ENCODE measurements at regions not wholly inside any gene's neighbourhood (a gene's known extent, or its start where the extent isn't known, plus 50 kb on each side); places are given as distances from the start of the nearest gene placed in this dataset.

DNA sequence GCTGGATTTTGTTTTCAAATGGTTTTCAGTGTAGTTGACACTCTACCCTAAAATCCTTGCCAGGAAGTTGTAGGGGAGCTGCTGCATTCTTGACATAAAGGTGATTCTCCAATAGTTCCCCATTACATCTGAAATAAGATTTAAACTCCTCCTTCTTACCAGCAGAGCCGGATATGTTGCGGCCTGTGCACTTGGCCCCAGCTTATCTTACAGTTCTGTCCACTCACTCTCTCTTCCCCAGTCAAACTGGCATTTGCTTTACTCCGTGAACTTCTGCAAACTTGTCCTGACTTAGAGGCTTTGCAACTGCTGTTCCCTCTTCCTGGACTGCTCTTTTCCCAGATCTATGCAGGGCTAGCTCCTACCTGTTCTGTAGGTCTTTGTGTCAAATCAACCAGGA is 929.5 kb downstream of the VRK1 start:
- no peaks in the 10 kb centered on the region for H3K9me3 ChIP-seq (ENCODE audit: control insufficient read depth, low read depth, low read length)
- no peaks in the 10 kb centered on the region for H3K4me1 ChIP-seq (ENCODE audit: control insufficient read depth, insufficient read depth, low read length)
- no peak overlapping the region for H3K4me3 ChIP-seq (ENCODE audit: low read length)
- no peaks in the 10 kb centered on the region for H3K27me3 ChIP-seq (ENCODE audit: control insufficient read depth, insufficient read depth, low read length)
- no peak for DNase-seq
- no peak overlapping the region for H3K27ac ChIP-seq (ENCODE audit: low read length)
- no peaks in the 10 kb centered on the region for H3K36me3 ChIP-seq (ENCODE audit: control insufficient read depth, insufficient read depth, low read length)
- WGBS (ENCODE audit: insufficient coverage, low lambda C conversion rate), result 82% methylated on average over 2 of the region's 3 CpGs

DNA sequence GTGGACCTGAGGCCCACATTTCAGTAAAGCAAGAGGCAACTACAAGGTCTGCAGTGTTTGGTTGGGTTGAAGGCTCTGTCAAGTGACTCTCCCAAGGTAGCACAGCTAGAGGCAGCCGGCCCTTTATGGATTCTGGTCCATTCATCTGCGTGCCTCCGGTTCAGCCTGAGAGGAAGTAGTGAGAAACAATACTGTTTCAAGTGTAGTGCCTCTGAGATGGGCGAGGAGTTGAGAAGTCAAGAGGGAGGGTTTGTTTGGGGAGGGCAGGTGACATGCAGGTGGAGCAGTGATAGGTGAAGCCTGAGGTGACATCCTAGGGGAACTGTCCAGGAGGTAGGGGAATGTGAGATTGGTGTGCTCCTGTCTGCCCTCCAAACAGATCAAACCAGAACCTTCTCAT is 933.5 kb downstream of the VRK1 start:
- H3K36me3 ChIP-seq (ENCODE audit: control insufficient read depth, insufficient read depth, low read length), result no peaks in the 10 kb centered on the region
- H3K27ac ChIP-seq (ENCODE audit: low read length), result no peak overlapping the region
- no peak for DNase-seq
- no CpG with 5 or more reads among the region's 4 CpGs for WGBS (ENCODE audit: insufficient coverage, low lambda C conversion rate)
- no peaks in the 10 kb centered on the region for H3K4me1 ChIP-seq (ENCODE audit: control insufficient read depth, insufficient read depth, low read length)
- no peaks in the 10 kb centered on the region for H3K9me3 ChIP-seq (ENCODE audit: control insufficient read depth, low read depth, low read length)
- H3K27me3 ChIP-seq (ENCODE audit: control insufficient read depth, insufficient read depth, low read length), result no peaks in the 10 kb centered on the region
- no peak overlapping the region for H3K4me3 ChIP-seq (ENCODE audit: low read length)

DNA sequence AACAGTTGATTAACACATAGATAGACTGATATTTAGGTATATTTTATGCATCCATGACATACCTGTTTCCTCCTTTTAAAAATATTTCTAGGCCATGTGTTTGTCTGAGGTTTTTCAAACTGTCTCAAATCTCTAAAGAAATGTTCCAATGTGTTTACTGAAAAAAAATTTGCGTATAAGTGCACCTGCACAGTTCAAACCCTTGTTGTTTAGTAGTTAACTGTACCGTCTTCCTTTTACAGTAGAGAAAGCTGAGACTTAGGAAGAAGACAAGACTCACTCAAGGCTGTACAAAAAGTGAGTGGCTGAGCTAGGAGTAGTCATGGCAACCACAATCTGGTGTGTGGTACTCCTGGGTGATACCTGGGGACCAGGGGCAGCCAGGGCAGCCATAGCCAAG is 934.6 kb downstream of the VRK1 start:
- no peak for DNase-seq
- H3K36me3 ChIP-seq (ENCODE audit: control insufficient read depth, insufficient read depth, low read length), result no peaks in the 10 kb centered on the region
- WGBS (ENCODE audit: insufficient coverage, low lambda C conversion rate), result no CpG with 5 or more reads among the region's 2 CpGs
- H3K27ac ChIP-seq (ENCODE audit: low read length), result no peak overlapping the region
- no peaks in the 10 kb centered on the region for H3K27me3 ChIP-seq (ENCODE audit: control insufficient read depth, insufficient read depth, low read length)
- no peaks in the 10 kb centered on the region for H3K4me1 ChIP-seq (ENCODE audit: control insufficient read depth, insufficient read depth, low read length)
- H3K4me3 ChIP-seq (ENCODE audit: low read length), result no peak overlapping the region
- no peaks in the 10 kb centered on the region for H3K9me3 ChIP-seq (ENCODE audit: control insufficient read depth, low read depth, low read length)

DNA sequence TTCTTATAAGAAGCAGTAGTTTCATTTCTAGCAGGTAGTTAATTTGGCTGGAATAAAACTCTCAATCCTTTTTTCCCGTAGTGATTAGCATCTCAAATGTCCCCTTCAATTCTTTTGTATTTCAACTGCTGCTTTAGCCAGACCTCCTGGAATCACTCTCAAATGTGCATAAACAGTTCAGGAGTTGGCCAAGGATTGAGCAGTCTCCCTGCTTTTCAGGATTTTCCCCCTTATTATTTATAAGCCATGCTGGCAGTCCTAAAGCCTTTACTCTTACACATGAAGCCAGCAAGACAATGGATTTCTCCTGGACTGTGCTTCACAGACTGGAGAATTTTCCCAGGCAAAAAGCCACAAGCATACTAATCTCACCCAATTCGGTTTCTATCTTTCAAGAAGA is 950.1 kb downstream of the VRK1 start:
- Histone ChIP-seq H3K27ac (ENCODE audit: low read length) (no peak overlapping the region), H3K27me3 (ENCODE audit: control insufficient read depth, insufficient read depth, low read length) (no peaks in the 10 kb centered on the region), H3K36me3 (ENCODE audit: control insufficient read depth, insufficient read depth, low read length) (no peaks in the 10 kb centered on the region), H3K4me3 (ENCODE audit: low read length) (no peak overlapping the region), H3K4me1 (ENCODE audit: control insufficient read depth, insufficient read depth, low read length) (no peaks in the 10 kb centered on the region), H3K9me3 (ENCODE audit: control insufficient read depth, low read depth, low read length) (no peaks in the 10 kb centered on the region)
- WGBS (ENCODE audit: insufficient coverage, low lambda C conversion rate), result 67% methylated on average over 2 of the region's 2 CpGs
- no peak for DNase-seq

DNA sequence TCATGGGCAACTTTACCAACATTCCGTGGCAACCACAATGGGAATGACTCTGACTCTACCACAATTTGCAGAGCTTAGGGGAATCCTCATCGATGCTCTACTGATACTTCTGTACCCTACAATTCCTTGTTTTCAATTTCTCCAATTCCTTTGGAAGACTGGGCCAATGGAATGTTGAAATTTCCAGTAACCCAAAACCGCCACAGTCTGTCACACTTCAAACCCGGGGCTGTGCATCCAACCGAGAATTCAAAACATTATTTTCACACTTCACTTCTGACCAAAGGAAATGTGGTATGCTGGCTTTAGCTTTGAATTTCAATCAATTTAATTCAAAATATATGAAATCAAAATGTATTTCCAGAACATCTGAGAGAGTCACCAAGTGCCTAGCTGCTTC is 951.4 kb downstream of the VRK1 start:
- DNase-seq, result no peak
- no peaks in the 10 kb centered on the region for H3K9me3 ChIP-seq (ENCODE audit: control insufficient read depth, low read depth, low read length)
- no peak overlapping the region for H3K4me3 ChIP-seq (ENCODE audit: low read length)
- no peak overlapping the region for H3K27ac ChIP-seq (ENCODE audit: low read length)
- H3K27me3 ChIP-seq (ENCODE audit: control insufficient read depth, insufficient read depth, low read length), result no peaks in the 10 kb centered on the region
- no peaks in the 10 kb centered on the region for H3K36me3 ChIP-seq (ENCODE audit: control insufficient read depth, insufficient read depth, low read length)
- WGBS (ENCODE audit: insufficient coverage, low lambda C conversion rate), result 100% methylated on average over 1 of the region's 5 CpGs
- H3K4me1 ChIP-seq (ENCODE audit: control insufficient read depth, insufficient read depth, low read length), result no peaks in the 10 kb centered on the region

DNA sequence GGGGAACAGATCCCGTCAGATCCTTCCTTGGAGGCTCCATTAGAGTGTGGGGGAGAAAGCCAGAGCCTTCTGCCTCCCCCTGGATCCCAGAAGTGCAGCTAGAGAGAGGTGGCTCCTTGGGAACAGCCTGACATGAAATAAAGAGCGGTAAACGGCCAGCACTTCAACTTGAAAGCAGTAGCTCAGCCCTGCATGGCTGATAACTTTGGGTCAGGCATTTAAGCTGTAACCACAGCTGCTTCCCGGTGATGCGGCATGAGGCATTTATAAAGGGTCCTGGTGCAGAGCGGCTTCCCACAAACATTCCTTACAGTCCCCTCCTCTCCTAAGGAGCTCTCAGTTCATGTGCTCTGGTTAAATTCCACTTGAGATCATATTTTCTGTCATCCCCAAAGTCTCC is 960.3 kb downstream of the VRK1 start:
- no peak overlapping the region for H3K4me3 ChIP-seq (ENCODE audit: low read length)
- no CpG with 5 or more reads among the region's 6 CpGs for WGBS (ENCODE audit: insufficient coverage, low lambda C conversion rate)
- H3K4me1 ChIP-seq (ENCODE audit: control insufficient read depth, insufficient read depth, low read length), result no peaks in the 10 kb centered on the region
- no peak for DNase-seq
- H3K27ac ChIP-seq (ENCODE audit: low read length), result no peak overlapping the region
- no peaks in the 10 kb centered on the region for H3K9me3 ChIP-seq (ENCODE audit: control insufficient read depth, low read depth, low read length)
- H3K27me3 ChIP-seq (ENCODE audit: control insufficient read depth, insufficient read depth, low read length), result peaks cover 2% of the 10 kb centered on the region
- H3K36me3 ChIP-seq (ENCODE audit: control insufficient read depth, insufficient read depth, low read length), result no peaks in the 10 kb centered on the region

DNA sequence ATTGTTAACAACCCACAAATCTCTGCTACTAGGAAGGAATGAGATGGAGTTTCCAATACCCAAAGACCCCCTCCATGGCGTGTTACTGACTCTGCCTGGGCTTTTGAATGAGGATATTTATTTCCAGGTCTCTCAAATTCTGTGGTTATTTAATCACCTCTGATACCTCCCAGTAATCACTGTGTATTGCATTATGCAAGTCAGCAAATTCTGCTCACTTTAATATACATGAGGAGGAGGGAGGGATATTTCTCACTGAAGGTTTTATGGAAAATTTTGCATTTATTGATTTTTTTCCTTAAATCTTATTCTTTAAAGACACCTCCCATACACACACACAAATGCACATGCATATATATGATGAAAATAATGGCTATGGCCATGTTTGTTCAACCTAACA is 962.9 kb downstream of the VRK1 start:
- WGBS (ENCODE audit: insufficient coverage, low lambda C conversion rate), result no CpG with 5 or more reads among the region's 1 CpG
- H3K4me3 ChIP-seq (ENCODE audit: low read length), result no peak overlapping the region
- no peaks in the 10 kb centered on the region for H3K36me3 ChIP-seq (ENCODE audit: control insufficient read depth, insufficient read depth, low read length)
- no peaks in the 10 kb centered on the region for H3K9me3 ChIP-seq (ENCODE audit: control insufficient read depth, low read depth, low read length)
- no peak for DNase-seq
- no peaks in the 10 kb centered on the region for H3K4me1 ChIP-seq (ENCODE audit: control insufficient read depth, insufficient read depth, low read length)
- peaks cover 2% of the 10 kb centered on the region for H3K27me3 ChIP-seq (ENCODE audit: control insufficient read depth, insufficient read depth, low read length)
- H3K27ac ChIP-seq (ENCODE audit: low read length), result no peak overlapping the region

DNA sequence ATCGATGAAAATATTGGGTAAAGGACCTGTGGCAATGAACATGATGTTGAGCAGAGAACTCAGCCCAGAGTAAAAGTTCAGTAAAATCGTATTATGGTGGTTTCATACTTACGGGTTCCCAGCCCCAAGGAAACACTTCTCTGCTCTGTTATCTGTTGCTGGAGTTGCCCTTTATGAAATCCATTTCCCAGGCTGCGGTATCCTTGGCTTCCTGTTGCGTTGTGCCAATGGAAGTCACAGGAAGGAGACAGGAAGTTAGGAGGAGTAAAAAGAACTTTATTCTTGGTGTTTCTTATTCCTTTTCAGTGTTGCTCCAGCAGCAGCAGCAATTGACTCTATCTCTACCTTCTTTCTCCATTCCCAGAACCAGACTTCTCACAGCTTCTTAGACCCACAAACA is 965.2 kb downstream of the VRK1 start:
- Histone ChIP-seq H3K27me3 (ENCODE audit: control insufficient read depth, insufficient read depth, low read length) (peaks cover 2% of the 10 kb centered on the region), H3K27ac (ENCODE audit: low read length) (no peak overlapping the region), H3K4me1 (ENCODE audit: control insufficient read depth, insufficient read depth, low read length) (no peaks in the 10 kb centered on the region), H3K4me3 (ENCODE audit: low read length) (no peak overlapping the region), H3K9me3 (ENCODE audit: control insufficient read depth, low read depth, low read length) (no peaks in the 10 kb centered on the region), H3K36me3 (ENCODE audit: control insufficient read depth, insufficient read depth, low read length) (no peaks in the 10 kb centered on the region)
- no CpG with 5 or more reads among the region's 5 CpGs for WGBS (ENCODE audit: insufficient coverage, low lambda C conversion rate)
- DNase-seq, result no peak

DNA sequence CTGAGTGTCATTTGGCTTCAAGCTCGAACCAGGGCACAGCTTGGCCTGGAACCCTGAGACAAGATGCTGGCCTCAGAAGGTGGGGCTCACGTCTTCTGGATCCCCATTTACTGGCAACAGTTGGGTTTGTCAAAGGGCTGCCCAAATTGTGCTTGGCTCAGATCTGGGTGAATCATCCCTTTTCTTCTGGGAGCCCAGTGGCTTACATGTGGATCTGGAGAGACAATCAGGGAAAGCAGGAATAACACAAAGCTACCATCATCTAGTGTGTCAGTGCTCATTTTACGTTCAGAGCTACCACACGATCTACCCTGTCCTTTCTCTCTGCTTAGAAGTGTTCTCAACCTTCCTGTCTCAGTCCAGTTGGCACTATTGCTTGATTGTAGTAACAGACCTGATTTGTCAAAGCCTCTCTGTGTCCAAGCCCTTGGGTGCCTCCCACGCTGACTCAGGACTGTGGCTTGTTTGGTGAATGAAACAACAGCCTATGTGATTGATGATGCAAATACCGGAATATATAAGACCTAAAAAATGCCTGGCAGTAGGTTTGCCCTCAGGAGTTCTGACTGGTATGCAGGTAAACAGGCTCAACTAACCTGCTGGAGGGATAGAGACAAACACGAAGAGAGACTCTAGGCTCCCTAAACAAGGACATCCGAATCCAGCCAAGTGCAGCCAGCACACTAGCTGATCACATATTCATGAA is 974.3 kb downstream of the VRK1 start:
- no peak for DNase-seq
- Histone ChIP-seq H3K4me1 (ENCODE audit: control insufficient read depth, insufficient read depth, low read length) (no peaks in the 10 kb centered on the region), H3K27me3 (ENCODE audit: control insufficient read depth, insufficient read depth, low read length) (no peaks in the 10 kb centered on the region), H3K9me3 (ENCODE audit: control insufficient read depth, low read depth, low read length) (no peaks in the 10 kb centered on the region), H3K27ac (ENCODE audit: low read length) (no peak overlapping the region), H3K4me3 (ENCODE audit: low read length) (no peak overlapping the region), H3K36me3 (ENCODE audit: control insufficient read depth, insufficient read depth, low read length) (no peaks in the 10 kb centered on the region)
- no CpG with 5 or more reads among the region's 8 CpGs for WGBS (ENCODE audit: insufficient coverage, low lambda C conversion rate)

DNA sequence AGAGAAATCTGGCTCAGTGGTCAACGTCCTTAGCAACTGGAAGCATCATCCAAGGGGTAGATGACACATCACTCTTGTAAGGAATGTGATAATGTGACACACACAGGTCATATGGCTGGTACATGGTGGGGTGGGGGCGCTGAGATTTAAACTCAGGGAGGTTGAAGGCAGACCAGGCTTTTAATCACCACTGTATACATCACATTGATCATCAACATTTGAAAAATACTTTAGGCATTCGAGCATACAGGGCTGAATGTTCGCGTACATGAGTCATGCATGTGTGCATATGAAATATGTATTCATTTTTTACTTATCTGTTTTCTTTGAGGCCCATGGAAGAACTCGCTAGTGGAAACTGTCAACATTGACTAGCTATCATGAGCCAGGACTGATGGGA is 976.4 kb downstream of the VRK1 start:
- no peaks in the 10 kb centered on the region for H3K9me3 ChIP-seq (ENCODE audit: control insufficient read depth, low read depth, low read length)
- no peaks in the 10 kb centered on the region for H3K4me1 ChIP-seq (ENCODE audit: control insufficient read depth, insufficient read depth, low read length)
- no peak for DNase-seq
- no peak overlapping the region for H3K27ac ChIP-seq (ENCODE audit: low read length)
- H3K4me3 ChIP-seq (ENCODE audit: low read length), result no peak overlapping the region
- 90% methylated on average over 3 of the region's 6 CpGs for WGBS (ENCODE audit: insufficient coverage, low lambda C conversion rate)
- no peaks in the 10 kb centered on the region for H3K27me3 ChIP-seq (ENCODE audit: control insufficient read depth, insufficient read depth, low read length)
- H3K36me3 ChIP-seq (ENCODE audit: control insufficient read depth, insufficient read depth, low read length), result no peaks in the 10 kb centered on the region

DNA sequence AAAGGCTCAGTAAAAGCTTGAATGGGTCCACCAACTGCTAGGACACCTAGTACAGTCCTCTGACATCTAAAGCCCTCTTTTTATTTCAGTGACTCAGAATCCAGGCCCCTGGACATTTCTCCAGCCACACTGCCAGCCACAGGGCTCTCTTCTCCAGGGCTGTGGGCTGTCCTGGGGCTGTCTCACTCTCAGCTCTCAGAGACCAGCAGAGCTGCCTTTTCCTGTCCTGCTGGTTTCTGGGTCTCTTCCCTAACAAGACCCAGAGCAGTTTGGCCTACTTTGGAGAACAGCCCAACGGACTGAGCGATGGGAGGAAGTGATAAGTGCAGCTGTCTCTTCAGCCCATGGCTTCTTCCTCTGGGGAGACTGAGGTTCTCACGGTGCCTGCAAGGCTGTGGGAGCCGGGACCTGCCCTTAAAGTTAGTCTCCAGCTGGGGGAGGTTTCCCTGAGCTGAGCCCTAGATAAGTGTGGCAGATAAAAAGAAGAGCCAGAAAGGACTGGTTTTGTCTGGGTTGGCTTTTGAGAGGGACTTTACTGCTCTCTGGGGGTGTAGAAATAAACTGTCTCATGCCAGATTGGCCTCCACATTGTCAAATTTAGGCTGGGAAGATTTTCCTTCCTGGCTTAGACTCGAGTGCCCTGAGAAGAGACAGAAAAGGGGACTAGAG is 979.8 kb downstream of the VRK1 start:
- no peaks in the 10 kb centered on the region for H3K4me1 ChIP-seq (ENCODE audit: control insufficient read depth, insufficient read depth, low read length)
- no peaks in the 10 kb centered on the region for H3K36me3 ChIP-seq (ENCODE audit: control insufficient read depth, insufficient read depth, low read length)
- no peak overlapping the region for H3K4me3 ChIP-seq (ENCODE audit: low read length)
- H3K9me3 ChIP-seq (ENCODE audit: control insufficient read depth, low read depth, low read length), result no peaks in the 10 kb centered on the region
- WGBS (ENCODE audit: insufficient coverage, low lambda C conversion rate), result no CpG with 5 or more reads among the region's 5 CpGs
- H3K27me3 ChIP-seq (ENCODE audit: control insufficient read depth, insufficient read depth, low read length), result no peaks in the 10 kb centered on the region
- DNase-seq, result no peak
- no peak overlapping the region for H3K27ac ChIP-seq (ENCODE audit: low read length)
